GM12878 (cell line): ENCODE measurements at regions not wholly inside any gene's neighbourhood (a gene's known extent, or its start where the extent isn't known, plus 50 kb on each side); places are given as distances from the start of the nearest gene placed in this dataset.

ENCODE experiments used
- CBX3 ChIP-seq: fragments of 200-600 bp; sonication (generic); IDR thresholded peaks from 2 replicates; pipeline ENCODE4 v1.6.1; 2016; ENCODE audit warnings: low read depth, borderline replicate concordance
- CTCF ChIP-seq, 3 experiments: IDR thresholded peaks in 2 of 3; conservative IDR thresholded peaks in 1 of 3; 2 replicates each; pipeline ENCODE4 v1.5.1; 2011; ENCODE audit warnings: low read depth in 3 of 3, low read length in 3 of 3, mild to moderate bottlenecking in 3 of 3, control low read depth in 2 of 3, moderate library complexity in 2 of 3, inconsistent platforms in 1 of 3, mixed read lengths in 1 of 3; ENCODE audit not compliant: control insufficient read depth in 2 of 3, insufficient read depth in 1 of 3; ENCODE audit errors: extremely low read depth in 1 of 3
- EP300 ChIP-seq, 2 experiments: fragments of 150-350 bp in 1 of 2; IDR thresholded peaks; 2 replicates each; pipeline ENCODE4 v1.6.1; 2011 to 2012; ENCODE audit warnings: low read depth in 2 of 2, low read length in 2 of 2, borderline replicate concordance in 1 of 2, improper control_type of control experiment in 1 of 2, inconsistent platforms in 1 of 2; ENCODE audit not compliant: control insufficient read depth in 1 of 2
- MAX ChIP-seq: IDR thresholded peaks from 2 replicates; pipeline ENCODE4 v1.6.1; 2012; ENCODE audit warnings: low read depth, low read length, improper control_type of control experiment
- MEF2A ChIP-seq: IDR thresholded peaks from 2 replicates; pipeline ENCODE4 v1.6.1; 2011; ENCODE audit warnings: low read depth, mild to moderate bottlenecking, low read length, moderate library complexity; ENCODE audit not compliant: insufficient read depth
- NR2C1 ChIP-seq: fragments of 450-650 bp; IDR thresholded peaks from 2 replicates; pipeline ENCODE4 v1.6.1; 2017; ENCODE audit warnings: antibody characterized with exemption, mild to moderate bottlenecking, moderate library complexity
- PAX5 ChIP-seq: IDR thresholded peaks from 2 replicates; pipeline ENCODE4 v1.6.1; 2011; ENCODE audit warnings: low read depth, low read length, borderline replicate concordance
- POLR2AphosphoS5 ChIP-seq: IDR thresholded peaks from 2 replicates; pipeline ENCODE4 v1.6.1; 2011; ENCODE audit warnings: mild to moderate bottlenecking, low read length, inconsistent platforms
- REST ChIP-seq: IDR thresholded peaks from 2 replicates; pipeline ENCODE4 v1.6.1; 2012; ENCODE audit warnings: mild to moderate bottlenecking, low read depth, low read length
- SKIL ChIP-seq: fragments of 450-650 bp; IDR thresholded peaks from 2 replicates; pipeline ENCODE4 v1.6.1; 2017; ENCODE audit warnings: mild to moderate bottlenecking, low read depth, inconsistent platforms; ENCODE audit not compliant: poor library complexity, severe bottlenecking
- TBL1XR1 ChIP-seq: IDR thresholded peaks from 2 replicates; pipeline ENCODE4 v1.6.1; 2012; ENCODE audit warnings: low read depth, low read length, improper control_type of control experiment
- USF2 ChIP-seq: IDR thresholded peaks from 2 replicates; pipeline ENCODE4 v1.6.1; 2011; ENCODE audit warnings: low read depth, low read length, improper control_type of control experiment, borderline replicate concordance

- no peak for TF ChIP-seq MEF2A
- no peak for TF ChIP-seq EP300 (IDR thresholded peaks at IDR 0.05; ENCODE audit: borderline replicate concordance in 1 of 2, control insufficient read depth in 1 of 2, low read depth in 2 of 2, low read length in 2 of 2)
- no peak for TF ChIP-seq SKIL
- TF ChIP-seq PAX5: no peak
- TF ChIP-seq TBL1XR1: no peak
- no peak for TF ChIP-seq CTCF (IDR thresholded peaks at IDR 0.05 in 2 of 3, conservative IDR thresholded peaks at IDR 0.05 in 1 of 3; ENCODE audit: control insufficient read depth in 2 of 3, extremely low read depth in 1 of 3, insufficient read depth in 1 of 3, low read depth in 3 of 3, low read length in 3 of 3)
- TF ChIP-seq REST: no peak
- TF ChIP-seq POLR2AphosphoS5: no peak
- no peak for TF ChIP-seq CBX3
- TF ChIP-seq NR2C1: no peak
- TF ChIP-seq USF2: no peak
- TF ChIP-seq MAX: no peak
These were observed 249.2 kb downstream of the OPA1 start for GRCh38 chr3:193842029-193842798.
